NCI-H510A (cell line): ENCODE measurements at regions not wholly inside any gene's neighbourhood (a gene's known extent, or its start where the extent isn't known, plus 50 kb on each side); places are given as distances from the start of the nearest gene placed in this dataset.

Experiments
- DNase-seq: peaks from one replicate; lab custom pipeline; 2025; lab: John Stamatoyannopoulos, UW

- DNase-seq = no peak
These were observed 634.0 kb downstream of the IRX1 start for GRCh38 chr5:4229414-4230292.

GRCh38 chr5:4230471-4230785 lies 634.8 kb downstream of the IRX1 start:
- no peak for DNase-seq

DNA sequence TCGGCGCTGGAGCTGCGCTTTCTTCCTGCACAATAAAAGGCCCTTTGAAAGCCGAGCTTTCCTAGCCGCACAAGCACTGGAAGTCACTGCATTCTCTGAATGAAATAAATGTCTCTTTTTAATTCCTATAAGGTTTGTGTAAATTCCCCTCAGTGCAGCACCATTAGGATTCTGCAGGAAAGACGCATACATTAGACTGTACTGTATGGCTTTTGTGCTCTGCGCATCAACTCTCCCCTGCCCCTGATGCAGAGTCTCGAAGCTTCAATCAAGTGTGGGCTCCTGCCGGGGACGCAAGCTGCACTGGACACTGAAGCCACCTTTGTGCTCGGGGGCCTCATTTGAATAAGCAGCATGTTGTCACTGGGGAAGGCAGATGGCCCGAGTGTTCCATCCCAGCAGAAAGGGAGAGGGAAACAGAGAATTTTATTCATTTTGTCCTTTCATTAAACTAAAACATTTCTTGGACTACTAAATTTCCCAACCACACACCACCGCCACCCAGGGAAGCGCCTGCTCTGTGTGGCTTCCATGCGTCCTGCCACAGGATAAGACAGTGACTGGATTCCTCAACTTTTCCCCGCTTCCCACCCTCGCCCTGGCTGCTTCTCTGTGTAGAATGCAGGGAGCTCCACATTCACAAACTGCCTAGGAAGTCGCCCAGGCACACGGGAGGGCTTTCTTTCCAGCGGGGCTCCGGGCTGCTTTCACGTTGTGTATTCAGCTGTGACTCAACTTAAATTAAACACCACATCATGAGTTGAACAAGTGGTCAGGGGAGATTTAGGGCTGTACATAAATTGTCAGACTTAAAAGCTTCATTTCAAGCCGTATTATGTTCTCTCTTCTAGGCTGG lies 635.4 kb downstream of the IRX1 start:
- no peak for DNase-seq

DNA sequence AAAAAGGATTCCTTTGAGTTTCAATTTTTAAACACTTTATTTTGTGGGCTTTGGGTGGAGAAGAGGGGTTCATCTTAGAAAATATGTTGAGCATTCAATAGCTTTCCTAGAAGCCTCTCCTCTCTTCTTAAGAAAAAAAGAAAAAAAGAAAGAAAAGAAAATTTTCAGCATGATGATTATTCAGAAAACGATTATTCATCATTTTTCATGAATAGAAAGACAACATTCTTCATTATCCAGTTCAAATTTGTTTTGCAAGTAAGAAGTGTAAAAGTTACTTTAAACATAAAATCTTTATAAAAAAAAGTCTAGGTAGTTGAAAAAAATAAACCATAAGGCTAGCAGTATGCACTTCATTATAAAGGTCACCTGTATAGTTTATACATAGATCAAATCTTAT lies 636.5 kb downstream of the IRX1 start:
- DNase-seq = no peak

GRCh38 chr5:4233671-4234070 lies 638.0 kb downstream of the IRX1 start:
- DNase-seq = no peak

GRCh38 chr5:4243479-4244264 lies 648.0 kb downstream of the IRX1 start:
- DNase-seq = no peak

DNA sequence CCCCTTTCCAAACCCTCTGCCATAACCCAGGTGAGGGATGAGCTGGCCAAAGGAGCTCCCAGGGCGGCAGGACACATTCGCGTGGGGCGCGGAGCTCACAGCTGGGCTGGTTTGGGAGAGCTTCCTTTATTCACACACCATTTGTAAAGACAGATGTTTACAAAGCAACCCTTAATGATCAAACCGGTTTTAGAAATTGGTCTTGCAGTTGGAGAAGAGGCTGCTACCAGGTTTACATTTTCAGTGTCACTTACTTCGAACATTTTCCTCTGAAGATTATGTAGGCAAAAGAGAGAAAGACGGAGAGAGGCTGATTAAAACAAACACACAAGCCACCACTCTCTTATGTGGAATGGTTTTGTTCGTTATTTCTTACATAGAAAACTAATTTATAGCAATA lies 648.7 kb downstream of the IRX1 start:
- no peak for DNase-seq

GRCh38 chr5:4245076-4245475 lies 649.4 kb downstream of the IRX1 start:
- DNase-seq = no peak

DNA sequence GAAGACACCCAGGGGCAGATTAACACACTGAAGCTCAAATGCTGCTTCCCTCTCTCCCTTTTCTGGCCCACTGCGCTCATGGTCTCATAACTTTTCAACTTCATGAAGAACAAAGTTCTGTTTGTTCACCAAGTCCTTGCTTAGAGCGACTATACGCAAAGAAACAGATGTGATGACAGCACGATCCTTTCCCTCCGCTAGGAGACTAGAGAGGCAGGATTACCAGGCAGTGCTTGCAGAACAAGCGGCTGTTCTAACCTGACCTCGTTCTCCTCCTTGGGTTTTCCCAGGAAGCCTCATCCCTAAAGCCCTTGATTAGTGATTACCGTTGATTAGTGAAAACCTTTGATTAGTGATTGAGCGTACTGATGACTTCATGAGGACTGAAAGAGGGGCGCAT lies 649.9 kb downstream of the IRX1 start:
- DNase-seq = no peak

- no peak for DNase-seq
These were observed 650.8 kb downstream of the IRX1 start for GRCh38 chr5:4246447-4246846.

- no peak for DNase-seq
These were observed 654.6 kb downstream of the IRX1 start for GRCh38 chr5:4250254-4250653.

GRCh38 chr5:4252385-4252784 lies 656.8 kb downstream of the IRX1 start:
- DNase-seq = no peak

DNA sequence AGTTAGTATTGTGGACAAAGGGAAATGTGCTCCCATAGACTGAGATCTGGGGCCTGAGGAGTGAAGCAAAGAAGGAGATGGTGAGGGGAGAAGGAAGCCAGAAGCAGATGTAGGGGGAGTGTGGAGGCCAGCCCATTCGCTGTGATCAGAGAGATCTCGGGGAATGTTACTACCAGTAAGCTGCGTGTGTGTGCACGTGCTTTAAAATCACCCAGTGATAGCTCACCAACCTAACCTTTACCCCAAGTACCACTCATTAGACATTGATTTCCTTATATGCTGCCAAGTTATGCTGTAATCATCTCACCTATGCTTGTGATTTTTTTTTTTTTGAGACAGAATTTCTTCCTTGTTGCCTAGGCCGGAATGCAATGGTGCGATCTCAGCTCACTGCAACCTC lies 659.1 kb downstream of the IRX1 start:
- no peak for DNase-seq

DNA sequence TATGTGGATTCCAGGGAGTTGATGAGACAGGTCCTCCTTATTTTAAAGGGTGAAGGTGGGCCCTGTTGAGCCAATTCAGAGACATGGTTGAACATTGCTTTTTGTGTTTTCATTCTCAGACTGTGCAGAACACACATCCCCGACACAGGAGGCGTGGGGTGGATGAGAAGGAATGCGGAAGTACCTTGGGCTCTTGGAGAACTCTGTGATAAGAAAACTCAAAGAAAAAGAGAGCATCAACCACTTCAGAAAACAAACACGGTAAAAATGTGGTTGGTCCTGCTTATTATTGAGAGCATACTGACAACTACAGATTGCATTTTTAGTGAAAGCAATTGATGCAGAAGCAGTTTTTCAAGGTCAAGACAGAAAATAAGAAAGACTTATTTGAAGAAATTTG lies 659.8 kb downstream of the IRX1 start:
- DNase-seq = no peak

GRCh38 chr5:4258170-4258569 lies 662.5 kb downstream of the IRX1 start:
- no peak for DNase-seq

- no peak for DNase-seq
These were observed 675.6 kb downstream of the IRX1 start for GRCh38 chr5:4271193-4271592.

DNA sequence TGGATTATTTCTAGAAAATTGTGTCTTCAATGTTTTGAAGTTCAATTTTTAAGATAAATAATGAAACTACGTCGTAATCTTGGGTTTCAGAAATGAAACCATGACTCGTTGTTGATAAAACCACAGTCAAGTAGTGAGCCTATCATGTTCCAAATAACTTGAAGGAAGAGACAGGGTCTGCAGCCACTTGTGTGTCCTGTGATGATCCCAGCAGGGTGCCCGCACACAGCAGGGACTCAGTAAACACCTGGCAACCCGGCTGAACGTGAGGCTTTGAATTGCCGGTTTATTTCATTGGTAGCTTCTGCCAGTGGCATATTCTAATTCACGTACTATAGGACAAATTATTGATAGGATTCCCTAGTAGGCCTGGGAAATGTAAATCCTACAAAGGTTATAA lies 679.6 kb downstream of the IRX1 start:
- DNase-seq = peak; percentile 20

DNA sequence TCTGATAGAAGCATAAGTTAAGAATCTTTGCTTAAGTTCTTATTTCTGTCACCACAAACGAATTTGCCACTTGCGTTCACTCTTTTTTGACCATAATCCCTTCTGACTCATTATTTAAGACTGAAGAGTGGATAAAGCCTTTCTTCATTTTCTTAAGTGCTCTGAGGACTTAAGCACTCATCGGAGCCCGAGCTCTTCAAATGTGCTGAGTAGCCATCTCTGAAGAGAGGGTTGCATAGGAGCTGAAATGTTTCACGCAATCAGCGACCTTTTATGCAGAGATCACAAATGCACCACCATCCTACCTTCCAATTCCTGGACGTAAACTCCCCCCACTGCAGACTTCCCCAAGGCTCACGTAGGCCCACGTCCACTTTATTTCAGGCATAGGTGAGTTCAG lies 699.2 kb downstream of the IRX1 start:
- no peak for DNase-seq

DNA sequence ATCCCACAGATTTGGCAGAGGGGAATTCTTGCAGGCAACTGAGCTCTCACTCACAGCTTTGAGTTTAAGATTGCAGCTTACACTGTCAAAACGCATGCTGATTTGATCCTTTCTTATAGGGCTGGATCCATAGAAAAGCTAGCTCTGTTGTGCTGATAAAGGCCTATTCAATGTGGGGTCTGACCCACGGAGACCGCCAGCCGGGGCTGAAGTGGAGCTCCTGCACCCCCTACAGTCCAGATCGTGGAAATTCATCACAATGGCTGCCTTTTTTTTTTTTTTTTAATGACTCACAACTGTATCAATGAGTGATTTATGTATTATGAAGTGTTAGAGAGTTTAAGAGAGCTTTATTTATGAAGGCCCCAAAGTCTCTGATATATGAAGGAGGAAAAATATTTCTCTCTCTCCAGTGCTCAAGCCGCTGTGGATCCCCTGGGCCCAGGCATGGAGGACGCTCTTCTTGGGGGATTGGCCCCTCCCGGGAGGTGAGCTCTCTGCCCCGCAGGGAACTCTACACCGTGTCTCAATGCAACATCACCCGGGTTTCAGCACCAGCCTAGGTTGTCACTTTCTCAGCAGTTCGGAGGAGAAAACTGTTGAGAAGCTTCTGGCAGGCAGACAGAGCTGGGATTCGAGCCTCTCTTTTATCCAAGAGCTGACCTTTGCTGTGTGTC lies 700.2 kb downstream of the IRX1 start:
- no peak for DNase-seq

DNA sequence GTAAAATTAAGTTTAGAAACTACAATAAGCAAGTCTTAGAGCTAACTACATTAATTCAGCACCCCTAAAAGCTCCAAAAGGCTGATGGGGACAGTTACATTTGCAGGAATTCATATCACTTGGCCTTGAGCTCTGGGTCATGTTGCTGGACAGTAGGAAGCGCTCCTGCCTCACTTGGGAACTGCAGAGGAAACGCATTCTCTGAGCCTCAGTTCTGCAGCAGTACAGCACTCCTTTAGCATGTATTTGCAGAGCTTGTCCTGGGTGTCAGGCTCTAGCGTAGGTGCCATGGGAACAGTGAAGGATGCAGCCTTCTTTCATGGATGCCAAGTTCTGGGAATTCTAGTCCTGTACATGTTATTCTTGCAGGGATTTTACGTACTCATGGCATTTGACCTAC lies 710.4 kb downstream of the IRX1 start:
- DNase-seq = no peak

GRCh38 chr5:4309026-4309425 lies 713.4 kb downstream of the IRX1 start:
- no peak for DNase-seq

- no peak for DNase-seq
These were observed 717.5 kb downstream of the IRX1 start for GRCh38 chr5:4313138-4313537.
